K562 (cell line): ENCODE measurements at regions not wholly inside any gene's neighbourhood (a gene's known extent, or its start where the extent isn't known, plus 50 kb on each side); places are given as distances from the start of the nearest gene placed in this dataset.

Experiments used
- BRD4 ChIP-seq: fragments of 200-600 bp; sonication (generic); IDR thresholded peaks from 2 replicates; pipeline ENCODE4 v1.6.1; 2017; ENCODE audit warnings: inconsistent platforms
- CEBPB ChIP-seq: fragments of 450-650 bp; IDR thresholded peaks from 2 replicates; pipeline ENCODE4 v1.6.1; 2016; ENCODE audit warnings: missing genetic modification characterization, missing compliant biosample characterization
- CEBPG ChIP-seq, 3 experiments: fragments of 200-800 bp in 1 of 3; sonication (Bioruptor generic) in 1 of 3; sonication (generic) in 1 of 3; formaldehyde crosslinking in 1 of 3; IDR thresholded peaks in 2 of 3; conservative IDR thresholded peaks in 1 of 3; 2 replicates each; pipeline versions ENCODE4 v1.6.1 to v1.8.0; 2016 to 2022; ENCODE audit warnings: missing compliant biosample characterization in 2 of 3, missing genetic modification characterization in 2 of 3, mild to moderate bottlenecking in 1 of 3, missing genetic modification reagents in 1 of 3
- FOSL1 ChIP-seq: fragments of 200-800 bp; sonication (Bioruptor generic); conservative IDR thresholded peaks from 2 replicates; pipeline ENCODE4 v1.6.1; 2016; ENCODE audit warnings: missing genetic modification characterization, missing compliant biosample characterization
- NR2C2 ChIP-seq, 2 experiments: fragments of 200-800 bp in 1 of 2; sonication (Bioruptor generic) in 1 of 2; sonication (generic) in 1 of 2; formaldehyde crosslinking in 1 of 2; IDR thresholded peaks; 2 replicates each; pipeline versions ENCODE4 v1.6.1 to v1.8.0; 2016 to 2022; ENCODE audit warnings: mild to moderate bottlenecking in 1 of 2, missing compliant biosample characterization in 1 of 2, missing genetic modification characterization in 1 of 2, missing genetic modification reagents in 1 of 2
- PHB ChIP-seq: fragments of 250-450 bp; sonication (Bioruptor Pico); IDR thresholded peaks from 2 replicates; pipeline ENCODE4 v1.5.0; 2021
- PURB ChIP-seq: sonication (generic); formaldehyde crosslinking; IDR thresholded peaks from 2 replicates; pipeline ENCODE4 v1.9.0; 2021; ENCODE audit warnings: low read depth, mild to moderate bottlenecking, missing genetic modification reagents
- SRF ChIP-seq, 2 experiments: fragments of 250-450, 450-650 bp in 1 of 2; sonication (Bioruptor Pico) in 1 of 2; sonication (generic) in 1 of 2; formaldehyde crosslinking; IDR thresholded peaks; 2 replicates each; pipeline versions ENCODE4 v1.5.0 to v1.5.1; 2020 to 2022; ENCODE audit warnings: mild to moderate bottlenecking in 1 of 2, missing genetic modification reagents in 1 of 2
- ZNF766 ChIP-seq: fragments of 200-800 bp; sonication (Bioruptor generic); conservative IDR thresholded peaks from 2 replicates; pipeline ENCODE4 v1.6.1; 2016; ENCODE audit warnings: missing genetic modification characterization, missing compliant biosample characterization
- TF ChIP-seq, protein P1 (sequence below): fragments of 250-450 bp; sonication (Bioruptor Pico); IDR thresholded peaks from 2 replicates; pipeline ENCODE4 v1.5.0; 2022; ENCODE audit warnings: mild to moderate bottlenecking
- TF ChIP-seq, protein P2 (sequence below), 2 experiments: fragments of 250-450 bp in 1 of 2; fragments of 450-650 bp in 1 of 2; sonication (Bioruptor Pico) in 1 of 2; IDR thresholded peaks; 2 replicates each; pipeline versions ENCODE4 v1.6.1 to v1.8.0; 2016 to 2021; ENCODE audit warnings: mild to moderate bottlenecking in 2 of 2, moderate library complexity in 2 of 2, missing compliant biosample characterization in 1 of 2, missing genetic modification characterization in 1 of 2

DNA sequence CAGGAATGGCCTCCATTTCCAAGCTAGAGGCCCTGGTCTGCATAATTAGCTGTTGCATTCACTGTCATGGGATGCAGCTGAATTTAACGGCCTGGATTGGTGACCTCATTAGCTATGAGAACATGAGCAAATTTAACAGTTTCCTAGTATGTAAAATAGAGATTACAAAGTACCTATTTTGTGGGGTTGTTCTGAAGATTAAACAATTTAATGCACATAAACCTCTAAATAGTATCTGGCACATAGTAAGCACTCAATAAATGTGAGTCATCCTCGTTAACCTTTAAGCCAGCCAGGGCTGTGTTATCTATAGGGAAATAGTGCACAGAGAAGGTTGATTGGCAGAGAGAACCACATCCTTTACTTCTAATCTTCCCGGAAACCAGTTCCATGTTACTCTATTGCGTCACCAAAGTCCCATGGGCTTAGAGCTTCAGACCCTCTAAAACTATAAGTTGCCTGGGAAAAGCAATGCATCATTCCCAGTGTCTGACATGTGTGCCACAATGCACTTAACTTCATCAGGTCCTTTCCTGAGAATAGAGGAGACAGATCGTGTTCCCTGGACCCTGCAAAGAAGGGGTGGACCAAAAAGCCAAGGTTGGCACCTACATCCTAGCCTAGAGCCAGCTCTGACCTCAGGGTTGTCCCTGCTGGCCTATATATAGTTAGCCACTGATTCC is 196.5 kb downstream of the LNPK start (continued):
- TF ChIP-seq, protein P1, sequence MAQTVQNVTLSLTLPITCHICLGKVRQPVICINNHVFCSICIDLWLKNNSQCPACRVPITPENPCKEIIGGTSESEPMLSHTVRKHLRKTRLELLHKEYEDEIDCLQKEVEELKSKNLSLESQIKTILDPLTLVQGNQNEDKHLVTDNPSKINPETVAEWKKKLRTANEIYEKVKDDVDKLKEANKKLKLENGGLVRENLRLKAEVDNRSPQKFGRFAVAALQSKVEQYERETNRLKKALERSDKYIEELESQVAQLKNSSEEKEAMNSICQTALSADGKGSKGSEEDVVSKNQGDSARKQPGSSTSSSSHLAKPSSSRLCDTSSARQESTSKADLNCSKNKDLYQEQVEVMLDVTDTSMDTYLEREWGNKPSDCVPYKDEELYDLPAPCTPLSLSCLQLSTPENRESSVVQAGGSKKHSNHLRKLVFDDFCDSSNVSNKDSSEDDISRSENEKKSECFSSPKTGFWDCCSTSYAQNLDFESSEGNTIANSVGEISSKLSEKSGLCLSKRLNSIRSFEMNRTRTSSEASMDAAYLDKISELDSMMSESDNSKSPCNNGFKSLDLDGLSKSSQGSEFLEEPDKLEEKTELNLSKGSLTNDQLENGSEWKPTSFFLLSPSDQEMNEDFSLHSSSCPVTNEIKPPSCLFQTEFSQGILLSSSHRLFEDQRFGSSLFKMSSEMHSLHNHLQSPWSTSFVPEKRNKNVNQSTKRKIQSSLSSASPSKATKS (CRISPR knock-in tag): no peak
- TF ChIP-seq SRF (CRISPR knock-in tag; IDR thresholded peaks at IDR 0.05) (no peak), ZNF766 (CRISPR knock-in tag) (peak; percentile 59; the same call in 1 of the 2 replicates), CEBPG (CRISPR knock-in tag; IDR thresholded peaks at IDR 0.05) (no peak), CEBPG (tag; conservative IDR thresholded peaks at IDR 0.05 in 1 of 2, IDR thresholded peaks at IDR 0.05 in 1 of 2) (peak; percentile 85 to 93), PURB (CRISPR knock-in tag) (no peak), NR2C2 (CRISPR knock-in tag; IDR thresholded peaks at IDR 0.05) (no peak), NR2C2 (tag; IDR thresholded peaks at IDR 0.05) (peak; percentile 16; the same call in 1 of the 2 replicates), CEBPB (tag) (peak; percentile 73), FOSL1 (tag) (peak; percentile 63), PHB (CRISPR knock-in tag) (no peak), BRD4 (no peak)
- TF ChIP-seq, protein P2, sequence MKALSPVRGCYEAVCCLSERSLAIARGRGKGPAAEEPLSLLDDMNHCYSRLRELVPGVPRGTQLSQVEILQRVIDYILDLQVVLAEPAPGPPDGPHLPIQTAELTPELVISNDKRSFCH (CRISPR knock-in tag; IDR thresholded peaks at IDR 0.05): no peak
- TF ChIP-seq, protein P2 (tag; IDR thresholded peaks at IDR 0.05): peak; percentile 64; the same call in 1 of the 2 replicates
- TF ChIP-seq, all 486 proteins: peak for 12
